ENCODE measurements at regions not wholly inside any gene's neighbourhood (a gene's known extent, or its start where the extent isn't known, plus 50 kb on each side); places are given as distances from the start of the nearest gene placed in this dataset.

DNA sequence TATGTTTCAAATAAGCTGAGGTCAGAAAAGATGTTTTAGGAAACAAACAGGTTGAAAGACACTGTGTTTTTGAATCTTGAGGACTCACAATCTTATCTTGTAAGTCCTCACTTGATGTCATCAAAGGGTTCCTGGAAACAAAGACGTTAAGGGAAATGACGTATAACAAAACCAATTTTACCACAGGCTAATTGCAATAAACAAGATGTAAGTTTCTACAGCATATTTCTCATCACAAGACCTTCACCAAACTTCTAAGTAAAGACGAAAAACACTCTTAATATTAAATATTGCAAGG is 433.5 kb upstream of the FAT3 start:
- TF ChIP-seq CTCF (IDR thresholded peaks at IDR 0.05) (no peak), POLR2A (IDR thresholded peaks at IDR 0.05) (no peak)

Measured in body of pancreas (tissue), 4 donors.